B cell (primary cell): ENCODE measurements at regions not wholly inside any gene's neighbourhood (a gene's known extent, or its start where the extent isn't known, plus 50 kb on each side); places are given as distances from the start of the nearest gene placed in this dataset.

Source experiments
- CTCF ChIP-seq: fragments of 200-600 bp; IDR thresholded peaks from one replicate; pipeline ENCODE4 v1.8.0; 2022; ENCODE audit warnings: antibody characterized with exemption, mild to moderate bottlenecking
- EZH2 ChIP-seq: IDR thresholded peaks from 2 replicates; pipeline ENCODE4 v1.6.1; 2012; ENCODE audit warnings: borderline replicate concordance, low read depth, mild to moderate bottlenecking, moderate library complexity, low read length; ENCODE audit not compliant: insufficient read depth, poor library complexity, severe bottlenecking

- TF ChIP-seq CTCF (no peak), EZH2 (no peak)
Observed at GRCh38 chr11:70517988-70518907, 119.9 kb downstream of the CTTN start.
